ENCODE measurements at regions not wholly inside any gene's neighbourhood (a gene's known extent, or its start where the extent isn't known, plus 50 kb on each side); places are given as distances from the start of the nearest gene placed in this dataset.

GRCh38 chr11:23280088-23280487 lies 419.8 kb upstream of the CCDC179 start:
- Histone ChIP-seq H3K9me3 (no peaks in the 10 kb centered on the region), H3K27me3 (no peaks in the 10 kb centered on the region), H3K27ac (no peak overlapping the region), H3K36me3 (no peaks in the 10 kb centered on the region), H3K4me3 (no peak overlapping the region), H3K4me1 (no peaks in the 10 kb centered on the region)
- DNase-seq: no peak
- no peak for TF ChIP-seq POLR2A (IDR thresholded peaks at IDR 0.05)

GRCh38 chr11:23283666-23284065 lies 423.4 kb upstream of the CCDC179 start:
- no peak for DNase-seq
- Histone ChIP-seq H3K27me3 (no peaks in the 10 kb centered on the region), H3K9me3 (no peaks in the 10 kb centered on the region), H3K27ac (no peak overlapping the region), H3K4me3 (no peak overlapping the region), H3K36me3 (no peaks in the 10 kb centered on the region), H3K4me1 (no peaks in the 10 kb centered on the region)
- TF ChIP-seq CTCF (IDR thresholded peaks at IDR 0.05) (no peak), POLR2A (IDR thresholded peaks at IDR 0.05) (no peak)

- Histone ChIP-seq H3K36me3 (no peaks in the 10 kb centered on the region), H3K4me1 (no peaks in the 10 kb centered on the region), H3K27me3 (no peaks in the 10 kb centered on the region), H3K4me3 (no peak overlapping the region), H3K27ac (no peak overlapping the region), H3K9me3 (no peaks in the 10 kb centered on the region)
- no peak for DNase-seq
- TF ChIP-seq CTCF (IDR thresholded peaks at IDR 0.05) (no peak), POLR2A (IDR thresholded peaks at IDR 0.05) (no peak)
These were observed 424.4 kb upstream of the CCDC179 start for GRCh38 chr11:23284631-23285030.

GRCh38 chr11:23288003-23288783 lies 427.9 kb upstream of the CCDC179 start:
- no peaks in the 10 kb centered on the region for H3K9me3 ChIP-seq
- no peak overlapping the region for H3K4me3 ChIP-seq
- no peak for DNase-seq
- no peaks in the 10 kb centered on the region for H3K36me3 ChIP-seq
- H3K4me1 ChIP-seq: no peaks in the 10 kb centered on the region
- no peaks in the 10 kb centered on the region for H3K27me3 ChIP-seq
- TF ChIP-seq POLR2A (IDR thresholded peaks at IDR 0.05) (no peak), CTCF (IDR thresholded peaks at IDR 0.05) (no peak)
- H3K27ac ChIP-seq: no peak overlapping the region

- TF ChIP-seq CTCF (IDR thresholded peaks at IDR 0.05) (no peak), POLR2A (IDR thresholded peaks at IDR 0.05) (no peak)
- H3K4me1 ChIP-seq: no peaks in the 10 kb centered on the region
- H3K36me3 ChIP-seq: no peaks in the 10 kb centered on the region
- no peak overlapping the region for H3K27ac ChIP-seq
- no peak overlapping the region for H3K4me3 ChIP-seq
- H3K9me3 ChIP-seq: no peaks in the 10 kb centered on the region
- DNase-seq: no peak
- no peaks in the 10 kb centered on the region for H3K27me3 ChIP-seq
These were observed 435.0 kb upstream of the CCDC179 start for GRCh38 chr11:23295241-23295640.

DNA sequence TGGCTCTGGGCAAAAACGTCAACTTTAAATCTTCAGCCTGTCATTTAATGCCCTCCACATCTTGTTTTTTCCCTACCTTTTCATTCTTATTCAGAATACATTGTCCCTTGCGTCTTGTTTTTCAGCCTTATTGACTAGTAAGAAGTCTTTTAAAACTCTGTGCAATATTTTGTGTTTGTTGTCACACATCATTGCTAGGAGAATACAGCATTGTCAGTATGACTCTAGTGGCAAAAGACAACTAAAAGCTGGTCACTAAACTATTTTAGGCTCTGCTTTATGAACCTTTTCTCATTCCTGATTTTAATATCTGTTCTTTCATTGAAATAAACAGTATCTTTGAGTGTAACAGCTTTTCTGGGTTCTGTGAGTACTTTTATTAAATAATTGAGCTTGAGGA lies 447.8 kb upstream of the CCDC179 start:
- H3K36me3 ChIP-seq: no peaks in the 10 kb centered on the region
- TF ChIP-seq CTCF (IDR thresholded peaks at IDR 0.05): no peak
- no peak for TF ChIP-seq POLR2A (IDR thresholded peaks at IDR 0.05)
- no peaks in the 10 kb centered on the region for H3K9me3 ChIP-seq
- no peaks in the 10 kb centered on the region for H3K27me3 ChIP-seq
- H3K27ac ChIP-seq: no peak overlapping the region
- DNase-seq: no peak
- no peak overlapping the region for H3K4me3 ChIP-seq
- H3K4me1 ChIP-seq: no peaks in the 10 kb centered on the region
